Loucy (cell line): ENCODE measurements at regions not wholly inside any gene's neighbourhood (a gene's known extent, or its start where the extent isn't known, plus 50 kb on each side); places are given as distances from the start of the nearest gene placed in this dataset.

ENCODE experiments used
- H2AFZ ChIP-seq: fragments of 200-600 bp; sonication (generic); 2 replicates; pipeline ENCODE4 v1.6.0; 2016; ENCODE audit warnings: antibody characterized with exemption, mild to moderate bottlenecking, low read length, moderate library complexity
- H3F3A ChIP-seq: fragments of 200-600 bp; 2 replicates; pipeline ENCODE4 v1.6.0; 2016; ENCODE audit warnings: antibody characterized with exemption, low read depth, mild to moderate bottlenecking
- H3K27me3 ChIP-seq: fragments of 200-600 bp; sonication (generic); 2 replicates; pipeline ENCODE4 v1.6.1; 2014; ENCODE audit warnings: low read length, mild to moderate bottlenecking; ENCODE audit not compliant: insufficient read depth, poor library complexity, severe bottlenecking
- H3K36me3 ChIP-seq: fragments of 200-600 bp; sonication (generic); 2 replicates; pipeline ENCODE4 v1.6.1; 2016; ENCODE audit warnings: low read length; ENCODE audit not compliant: insufficient read depth
- H3K4me1 ChIP-seq: fragments of 200-600 bp; sonication (generic); 2 replicates; pipeline ENCODE4 v1.5.1; 2014; ENCODE audit warnings: low read length, mild to moderate bottlenecking; ENCODE audit not compliant: insufficient read depth, poor library complexity, severe bottlenecking
- H3K4me2 ChIP-seq: fragments of 200-600 bp; sonication (generic); 2 replicates; pipeline ENCODE4 v1.6.0; 2014; ENCODE audit warnings: antibody characterized with exemption, low read length, low read depth, mild to moderate bottlenecking; ENCODE audit not compliant: poor library complexity, severe bottlenecking
- H3K4me3 ChIP-seq: fragments of 200-600 bp; sonication (generic); 2 replicates; pipeline ENCODE4 v1.5.1; 2014; ENCODE audit warnings: low read length, mild to moderate bottlenecking, mixed read lengths; ENCODE audit not compliant: poor library complexity, severe bottlenecking
- H3K79me2 ChIP-seq: fragments of 200-600 bp; sonication (generic); 2 replicates; pipeline ENCODE4 v1.6.1; 2014; ENCODE audit warnings: low read length; ENCODE audit not compliant: insufficient read depth
- H3K9ac ChIP-seq: fragments of 200-600 bp; sonication (generic); 2 replicates; pipeline ENCODE4 v1.6.0; 2014; ENCODE audit warnings: mild to moderate bottlenecking, low read depth, low read length, moderate library complexity; ENCODE audit not compliant: poor library complexity, severe bottlenecking
- H3K9me2 ChIP-seq: fragments of 200-600 bp; sonication (generic); replicated peaks from 2 replicates; pipeline ENCODE4 v1.6.1; 2016; ENCODE audit warnings: low read depth, low read length, mixed read lengths
- H3K9me3 ChIP-seq: fragments of 200-600 bp; sonication (generic); 2 replicates; pipeline ENCODE4 v1.6.1; 2014; ENCODE audit warnings: mild to moderate bottlenecking, antibody characterized with exemption, low read length, low read depth; ENCODE audit not compliant: insufficient read depth
- H4K20me1 ChIP-seq: fragments of 200-600 bp; sonication (generic); 2 replicates; pipeline ENCODE4 v1.6.0; 2014; ENCODE audit warnings: antibody characterized with exemption, low read length, mild to moderate bottlenecking; ENCODE audit not compliant: insufficient read depth, poor library complexity, severe bottlenecking
- EZH2phosphoT487 ChIP-seq: fragments of 200-600 bp; IDR thresholded peaks from 2 replicates; pipeline ENCODE4 v1.6.1; 2018; ENCODE audit warnings: antibody characterized with exemption, mild to moderate bottlenecking, moderate library complexity, borderline replicate concordance
- TF ChIP-seq, protein P1 (sequence below): fragments of 200-600 bp; sonication (generic); conservative IDR thresholded peaks from 2 replicates; pipeline ENCODE4 v1.5.1; 2014; ENCODE audit warnings: mild to moderate bottlenecking, antibody characterized with exemption, low read length

DNA sequence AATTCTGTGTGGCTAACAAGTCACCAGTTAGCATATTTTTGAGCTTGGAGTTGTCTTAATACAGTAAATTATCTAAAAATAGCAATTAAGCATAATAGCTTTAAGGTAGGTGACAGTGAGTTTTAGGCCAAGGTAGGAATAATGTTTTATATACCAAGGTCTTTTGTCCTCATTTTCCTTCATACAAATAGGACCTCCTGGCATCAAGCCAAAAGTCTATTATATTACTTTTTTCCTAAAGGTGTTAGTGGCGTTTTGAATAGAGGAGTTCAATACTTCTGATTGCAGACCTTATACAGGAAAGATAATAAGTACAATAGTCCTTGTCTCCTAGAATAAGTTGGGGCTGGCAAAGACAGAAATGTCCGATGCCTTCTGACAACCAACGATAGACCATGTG lies 2277.7 kb downstream of the TP53TG3F start:
- no peaks in the 10 kb centered on the region for H3F3A ChIP-seq
- no peaks in the 10 kb centered on the region for H4K20me1 ChIP-seq
- no peak for TF ChIP-seq EZH2phosphoT487
- TF ChIP-seq, protein P1, sequence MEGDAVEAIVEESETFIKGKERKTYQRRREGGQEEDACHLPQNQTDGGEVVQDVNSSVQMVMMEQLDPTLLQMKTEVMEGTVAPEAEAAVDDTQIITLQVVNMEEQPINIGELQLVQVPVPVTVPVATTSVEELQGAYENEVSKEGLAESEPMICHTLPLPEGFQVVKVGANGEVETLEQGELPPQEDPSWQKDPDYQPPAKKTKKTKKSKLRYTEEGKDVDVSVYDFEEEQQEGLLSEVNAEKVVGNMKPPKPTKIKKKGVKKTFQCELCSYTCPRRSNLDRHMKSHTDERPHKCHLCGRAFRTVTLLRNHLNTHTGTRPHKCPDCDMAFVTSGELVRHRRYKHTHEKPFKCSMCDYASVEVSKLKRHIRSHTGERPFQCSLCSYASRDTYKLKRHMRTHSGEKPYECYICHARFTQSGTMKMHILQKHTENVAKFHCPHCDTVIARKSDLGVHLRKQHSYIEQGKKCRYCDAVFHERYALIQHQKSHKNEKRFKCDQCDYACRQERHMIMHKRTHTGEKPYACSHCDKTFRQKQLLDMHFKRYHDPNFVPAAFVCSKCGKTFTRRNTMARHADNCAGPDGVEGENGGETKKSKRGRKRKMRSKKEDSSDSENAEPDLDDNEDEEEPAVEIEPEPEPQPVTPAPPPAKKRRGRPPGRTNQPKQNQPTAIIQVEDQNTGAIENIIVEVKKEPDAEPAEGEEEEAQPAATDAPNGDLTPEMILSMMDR, result no peak
- H3K4me3 ChIP-seq, result no peak overlapping the region
- H3K9ac ChIP-seq, result no peak overlapping the region
- H3K27me3 ChIP-seq, result no peaks in the 10 kb centered on the region
- no peaks in the 10 kb centered on the region for H3K36me3 ChIP-seq
- no peak overlapping the region for H2AFZ ChIP-seq
- no peaks in the 10 kb centered on the region for H3K79me2 ChIP-seq
- H3K4me1 ChIP-seq, result no peaks in the 10 kb centered on the region
- no peaks in the 10 kb centered on the region for H3K9me2 ChIP-seq
- no peaks in the 10 kb centered on the region; the same call in 1 of the 2 replicates for H3K9me3 ChIP-seq
- H3K4me2 ChIP-seq, result no peak overlapping the region

DNA sequence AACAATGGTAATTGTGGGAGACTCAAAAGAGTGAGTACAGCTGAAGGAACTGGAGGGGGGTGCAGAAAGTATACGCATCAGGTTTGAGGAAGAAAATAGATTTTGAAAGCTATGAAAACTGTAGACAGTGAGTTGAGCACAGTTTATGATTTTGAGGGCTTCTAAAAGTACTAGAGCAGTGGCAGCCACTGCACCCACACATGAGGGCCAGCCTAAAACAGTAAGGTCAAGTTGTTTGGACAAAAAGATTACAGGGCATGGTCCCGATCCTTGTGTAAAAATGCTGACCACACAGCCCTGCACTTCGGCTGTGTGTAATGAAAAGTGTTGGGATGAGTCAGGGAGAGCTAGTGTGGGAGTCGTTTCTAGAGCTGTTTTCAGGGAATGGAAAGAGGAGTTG lies 2282.1 kb downstream of the TP53TG3F start:
- H3K9me3 ChIP-seq, result no peaks in the 10 kb centered on the region; the same call in 1 of the 2 replicates
- H3K4me1 ChIP-seq, result no peaks in the 10 kb centered on the region
- H3K9me2 ChIP-seq, result no peaks in the 10 kb centered on the region
- TF ChIP-seq EZH2phosphoT487, result no peak
- TF ChIP-seq, protein P1, result no peak
- H3K4me3 ChIP-seq, result no peak overlapping the region
- H3K4me2 ChIP-seq, result no peak overlapping the region
- H3K9ac ChIP-seq, result no peak overlapping the region
- H3K27me3 ChIP-seq, result no peaks in the 10 kb centered on the region
- H3K79me2 ChIP-seq, result no peaks in the 10 kb centered on the region
- no peaks in the 10 kb centered on the region for H3K36me3 ChIP-seq
- no peak overlapping the region for H2AFZ ChIP-seq
- no peaks in the 10 kb centered on the region for H3F3A ChIP-seq
- no peaks in the 10 kb centered on the region for H4K20me1 ChIP-seq

DNA sequence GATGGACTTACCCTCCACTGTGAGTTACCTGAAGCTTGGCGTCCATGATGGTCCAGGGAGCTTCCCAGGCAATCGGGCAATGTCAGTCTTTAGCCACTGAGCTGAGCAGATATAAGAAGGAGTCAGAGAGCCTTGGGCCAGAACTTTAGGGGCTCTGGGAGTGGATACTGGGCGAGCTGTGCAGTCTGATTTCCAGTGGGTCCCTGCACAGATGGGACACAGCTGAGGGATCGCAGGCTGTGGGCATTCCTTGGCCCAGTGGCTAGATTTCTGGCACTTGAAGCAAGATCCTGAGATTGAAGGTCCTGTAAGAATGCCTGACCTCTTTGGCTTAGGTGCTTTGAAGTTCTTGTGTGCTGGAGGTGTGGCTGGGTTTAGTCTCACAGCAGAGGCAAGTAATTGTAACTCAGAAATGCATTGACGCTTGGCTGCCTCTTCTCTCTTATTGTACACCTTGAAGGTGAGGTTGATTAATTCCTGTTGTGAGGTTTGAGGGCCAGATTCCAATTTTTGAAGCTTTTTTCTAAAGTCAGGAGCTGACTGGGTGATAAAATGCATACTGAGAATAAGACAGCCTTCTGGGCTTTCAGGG lies 2283.8 kb downstream of the TP53TG3F start:
- H2AFZ ChIP-seq, result no peak overlapping the region
- no peaks in the 10 kb centered on the region; the same call in 1 of the 2 replicates for H3K9me3 ChIP-seq
- no peaks in the 10 kb centered on the region for H3K9me2 ChIP-seq
- H3F3A ChIP-seq, result no peaks in the 10 kb centered on the region
- H3K4me1 ChIP-seq, result no peaks in the 10 kb centered on the region
- no peaks in the 10 kb centered on the region for H3K36me3 ChIP-seq
- H3K4me3 ChIP-seq, result no peak overlapping the region
- TF ChIP-seq, protein P1, result no peak
- TF ChIP-seq EZH2phosphoT487, result no peak
- H3K27me3 ChIP-seq, result no peaks in the 10 kb centered on the region
- H4K20me1 ChIP-seq, result no peaks in the 10 kb centered on the region
- H3K79me2 ChIP-seq, result no peaks in the 10 kb centered on the region
- no peak overlapping the region for H3K4me2 ChIP-seq
- H3K9ac ChIP-seq, result no peak overlapping the region
